SK-N-SH treated with all-trans-retinoic acid at 6 μM for 48 hours (cell line): ENCODE measurements at regions not wholly inside any gene's neighbourhood (a gene's known extent, or its start where the extent isn't known, plus 50 kb on each side); places are given as distances from the start of the nearest gene placed in this dataset.
A peak's percentile ranks its signal among the peaks of the same experiment; 100 is the strongest.
"Not testable (repeated sequence)": the region's sequence is repeated elsewhere in the genome, so short reads cannot be mapped to it uniquely, and the experiment has no call there.

Experiments used
- ATAC-seq: fragments of 200-7000 bp; cut with Tn5 transposase; 3 replicates; pipeline ENCODE4 v1.9.1; 2020; ENCODE audit warnings: mild to moderate bottlenecking, moderate library complexity
- ARNTL ChIP-seq: fragments of 450-650 bp; formaldehyde crosslinking; IDR thresholded peaks from 2 replicates; pipeline ENCODE4 v1.5.0; 2020; ENCODE audit warnings: low read depth, mild to moderate bottlenecking, moderate library complexity, borderline replicate concordance
- BACH2 ChIP-seq: fragments of 250-450 bp; sonication (Bioruptor Pico); IDR thresholded peaks from 2 replicates; pipeline ENCODE4 v1.9.0; 2021; ENCODE audit warnings: mild to moderate bottlenecking, borderline replicate concordance
- CREB5 ChIP-seq: fragments of 250-450 bp; sonication (Bioruptor Pico); IDR thresholded peaks from 2 replicates; pipeline ENCODE4 v1.5.1; 2020; ENCODE audit warnings: low read depth, mild to moderate bottlenecking, moderate library complexity
- CSDC2 ChIP-seq: fragments of 250-450 bp; sonication (Bioruptor Pico); IDR thresholded peaks from 2 replicates; pipeline ENCODE4 v1.5.0; 2020; ENCODE audit warnings: mild to moderate bottlenecking, moderate library complexity
- CSRNP3 ChIP-seq: fragments of 250-450 bp; sonication (Bioruptor Pico); IDR thresholded peaks from 2 replicates; pipeline ENCODE4 v1.5.1; 2021; ENCODE audit warnings: mild to moderate bottlenecking, moderate library complexity
- ESRRG ChIP-seq: fragments of 250-450 bp; sonication (Bioruptor Pico); IDR thresholded peaks from 2 replicates; pipeline ENCODE4 v1.6.1; 2021; ENCODE audit warnings: mild to moderate bottlenecking
- GLIS3 ChIP-seq: fragments of 250-450 bp; sonication (Bioruptor Pico); IDR thresholded peaks from 2 replicates; pipeline ENCODE4 v1.5.0; 2020; ENCODE audit warnings: mild to moderate bottlenecking, moderate library complexity
- OSR1 ChIP-seq: fragments of 250-450 bp; sonication (Bioruptor Pico); IDR thresholded peaks from 2 replicates; pipeline ENCODE4 v1.8.0; 2022; ENCODE audit warnings: moderate library complexity, mild to moderate bottlenecking, inconsistent platforms
- PATZ1 ChIP-seq: fragments of 250-450 bp; sonication (Bioruptor Pico); IDR thresholded peaks from 2 replicates; pipeline ENCODE4 v1.8.0; 2020; ENCODE audit warnings: mild to moderate bottlenecking, moderate library complexity, borderline replicate concordance
- POU6F1 ChIP-seq: fragments of 250-450 bp; sonication (Bioruptor Pico); IDR thresholded peaks from 2 replicates; pipeline ENCODE4 v1.8.0; 2021; ENCODE audit warnings: low read depth, mild to moderate bottlenecking, moderate library complexity, borderline replicate concordance
- PPARA ChIP-seq: fragments of 250-450 bp; sonication (Bioruptor Pico); IDR thresholded peaks from 2 replicates; pipeline ENCODE4 v1.5.0; 2020; ENCODE audit warnings: mild to moderate bottlenecking, borderline replicate concordance
- RARB ChIP-seq: fragments of 250-450 bp; sonication (Bioruptor Pico); IDR thresholded peaks from 2 replicates; pipeline ENCODE4 v1.8.0; 2021; ENCODE audit warnings: mild to moderate bottlenecking, moderate library complexity
- SNAI2 ChIP-seq: fragments of 250-450 bp; sonication (Bioruptor Pico); IDR thresholded peaks from 2 replicates; pipeline ENCODE4 v1.5.0; 2020; ENCODE audit warnings: mild to moderate bottlenecking, moderate library complexity
- TCF4 ChIP-seq: fragments of 250-450 bp; sonication (Bioruptor Pico); IDR thresholded peaks from 2 replicates; pipeline ENCODE4 v1.8.0; 2021; ENCODE audit warnings: mild to moderate bottlenecking, moderate library complexity, borderline replicate concordance
- TOX ChIP-seq: fragments of 250-450 bp; sonication (Bioruptor Pico); IDR thresholded peaks from 2 replicates; pipeline ENCODE4 v1.8.0; 2021; ENCODE audit warnings: mild to moderate bottlenecking, moderate library complexity, borderline replicate concordance
- TSHZ2 ChIP-seq: fragments of 250-450 bp; sonication (Bioruptor Pico); IDR thresholded peaks from 2 replicates; pipeline ENCODE4 v1.5.0; 2020; ENCODE audit warnings: mild to moderate bottlenecking, moderate library complexity
- ZFP3 ChIP-seq: fragments of 250-450 bp; sonication (Bioruptor Pico); IDR thresholded peaks from 2 replicates; pipeline ENCODE4 v1.5.0; 2020; ENCODE audit warnings: mild to moderate bottlenecking, moderate library complexity
- ZFP30 ChIP-seq: fragments of 450-650 bp; formaldehyde crosslinking; IDR thresholded peaks from 2 replicates; pipeline ENCODE4 v1.5.0; 2022; ENCODE audit warnings: mild to moderate bottlenecking, moderate library complexity
- ZNF565 ChIP-seq: fragments of 450-650 bp; formaldehyde crosslinking; conservative IDR thresholded peaks from 2 replicates; pipeline ENCODE4 v1.5.0; 2020; ENCODE audit warnings: low read depth, mild to moderate bottlenecking, moderate library complexity
- ZNF70 ChIP-seq: fragments of 450-650 bp; formaldehyde crosslinking; IDR thresholded peaks from 2 replicates; pipeline ENCODE4 v1.5.0; 2020; ENCODE audit warnings: mild to moderate bottlenecking, moderate library complexity
- ZNF8 ChIP-seq: fragments of 450-650 bp; formaldehyde crosslinking; IDR thresholded peaks from 2 replicates; pipeline ENCODE4 v1.5.0; 2020; ENCODE audit warnings: mild to moderate bottlenecking, moderate library complexity

- no peak for ATAC-seq
- TF ChIP-seq RARB (CRISPR knock-in tag) = no peak
- TF ChIP-seq OSR1 (CRISPR knock-in tag) = no peak
- no peak for TF ChIP-seq TCF4 (CRISPR knock-in tag)
- no peak for TF ChIP-seq PATZ1 (CRISPR knock-in tag)
- TF ChIP-seq ZNF565 (CRISPR knock-in tag) = no peak
Observed at GRCh38 chr11:25252854-25253253, 756.0 kb downstream of the LUZP2 start.

- not testable (repeated sequence) for ATAC-seq
Observed at GRCh38 chr11:25263861-25264260, 767.0 kb downstream of the LUZP2 start.

- ATAC-seq = no peak
- TF ChIP-seq ARNTL (CRISPR knock-in tag) (no peak), CSDC2 (CRISPR knock-in tag) (no peak), OSR1 (CRISPR knock-in tag) (no peak), TSHZ2 (CRISPR knock-in tag) (no peak), CSRNP3 (CRISPR knock-in tag) (no peak), ZNF70 (CRISPR knock-in tag) (no peak), GLIS3 (CRISPR knock-in tag) (no peak), RARB (CRISPR knock-in tag) (no peak), ZFP3 (no peak), PPARA (CRISPR knock-in tag) (no peak), TOX (CRISPR knock-in tag) (no peak), TCF4 (CRISPR knock-in tag) (no peak), BACH2 (CRISPR knock-in tag) (no peak), POU6F1 (CRISPR knock-in tag) (no peak), ZNF565 (CRISPR knock-in tag) (no peak)
Observed at GRCh38 chr11:25271301-25271700, 774.4 kb downstream of the LUZP2 start.

- TF ChIP-seq PPARA (CRISPR knock-in tag) (no peak), ARNTL (CRISPR knock-in tag) (no peak)
- no peak for ATAC-seq
Observed at GRCh38 chr11:25272214-25272613, 775.4 kb downstream of the LUZP2 start.

- ATAC-seq = not testable (repeated sequence)
Observed at GRCh38 chr11:25280821-25281220, 784.0 kb downstream of the LUZP2 start.

- no peak for ATAC-seq
- TF ChIP-seq ZNF565 (CRISPR knock-in tag) (no peak), OSR1 (CRISPR knock-in tag) (no peak), ARNTL (CRISPR knock-in tag) (0 out of 2 replicates have a peak, but pooled peaks have one; percentile 49), TOX (CRISPR knock-in tag) (no peak), ZFP30 (CRISPR knock-in tag) (no peak), ZNF8 (CRISPR knock-in tag) (0 out of 2 replicates have a peak, but pooled peaks have one; percentile 30), ESRRG (CRISPR knock-in tag) (no peak), CSDC2 (CRISPR knock-in tag) (no peak), ZFP3 (no peak), PPARA (CRISPR knock-in tag) (no peak), CSRNP3 (CRISPR knock-in tag) (0 out of 2 replicates have a peak, but pooled peaks have one; percentile 48), CREB5 (CRISPR knock-in tag) (peak; percentile 38; the same call in 1 of the 2 replicates), SNAI2 (CRISPR knock-in tag) (peak; percentile 99), BACH2 (CRISPR knock-in tag) (no peak), ZNF70 (CRISPR knock-in tag) (no peak; the same call in 1 of the 2 replicates)
Observed at GRCh38 chr11:25293166-25293565, 796.3 kb downstream of the LUZP2 start.
